GM12874 (cell line): ENCODE measurements at regions not wholly inside any gene's neighbourhood (a gene's known extent, or its start where the extent isn't known, plus 50 kb on each side); places are given as distances from the start of the nearest gene placed in this dataset.

Source experiments
- TF ChIP-seq, protein P1 (sequence below): IDR thresholded peaks from 2 replicates; pipeline ENCODE4 v1.5.1; 2011; ENCODE audit warnings: low read depth, mild to moderate bottlenecking, control low read depth, low read length, moderate library complexity; ENCODE audit not compliant: insufficient read depth

DNA sequence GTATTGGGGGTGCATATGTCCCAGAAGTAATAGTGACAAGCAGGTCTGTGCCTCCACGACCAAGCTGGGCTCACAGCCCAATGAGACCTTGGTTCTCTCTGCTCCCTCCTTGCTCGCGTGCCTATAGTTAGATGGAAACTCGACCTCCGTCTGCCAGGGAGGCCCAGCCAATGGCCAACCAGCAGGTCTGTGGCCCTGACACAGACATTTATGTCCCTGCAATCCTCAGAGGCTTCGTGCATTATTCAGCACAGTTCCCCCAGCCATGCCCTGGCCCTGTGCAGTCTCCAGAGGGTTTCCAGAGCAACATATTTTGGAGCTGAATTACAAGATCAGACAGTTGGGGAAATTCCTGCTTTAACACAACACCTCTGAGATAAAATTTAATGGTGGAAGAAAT is 105.1 kb downstream of the UQCRFS1 start:
- TF ChIP-seq, protein P1, sequence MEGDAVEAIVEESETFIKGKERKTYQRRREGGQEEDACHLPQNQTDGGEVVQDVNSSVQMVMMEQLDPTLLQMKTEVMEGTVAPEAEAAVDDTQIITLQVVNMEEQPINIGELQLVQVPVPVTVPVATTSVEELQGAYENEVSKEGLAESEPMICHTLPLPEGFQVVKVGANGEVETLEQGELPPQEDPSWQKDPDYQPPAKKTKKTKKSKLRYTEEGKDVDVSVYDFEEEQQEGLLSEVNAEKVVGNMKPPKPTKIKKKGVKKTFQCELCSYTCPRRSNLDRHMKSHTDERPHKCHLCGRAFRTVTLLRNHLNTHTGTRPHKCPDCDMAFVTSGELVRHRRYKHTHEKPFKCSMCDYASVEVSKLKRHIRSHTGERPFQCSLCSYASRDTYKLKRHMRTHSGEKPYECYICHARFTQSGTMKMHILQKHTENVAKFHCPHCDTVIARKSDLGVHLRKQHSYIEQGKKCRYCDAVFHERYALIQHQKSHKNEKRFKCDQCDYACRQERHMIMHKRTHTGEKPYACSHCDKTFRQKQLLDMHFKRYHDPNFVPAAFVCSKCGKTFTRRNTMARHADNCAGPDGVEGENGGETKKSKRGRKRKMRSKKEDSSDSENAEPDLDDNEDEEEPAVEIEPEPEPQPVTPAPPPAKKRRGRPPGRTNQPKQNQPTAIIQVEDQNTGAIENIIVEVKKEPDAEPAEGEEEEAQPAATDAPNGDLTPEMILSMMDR, result no peak

DNA sequence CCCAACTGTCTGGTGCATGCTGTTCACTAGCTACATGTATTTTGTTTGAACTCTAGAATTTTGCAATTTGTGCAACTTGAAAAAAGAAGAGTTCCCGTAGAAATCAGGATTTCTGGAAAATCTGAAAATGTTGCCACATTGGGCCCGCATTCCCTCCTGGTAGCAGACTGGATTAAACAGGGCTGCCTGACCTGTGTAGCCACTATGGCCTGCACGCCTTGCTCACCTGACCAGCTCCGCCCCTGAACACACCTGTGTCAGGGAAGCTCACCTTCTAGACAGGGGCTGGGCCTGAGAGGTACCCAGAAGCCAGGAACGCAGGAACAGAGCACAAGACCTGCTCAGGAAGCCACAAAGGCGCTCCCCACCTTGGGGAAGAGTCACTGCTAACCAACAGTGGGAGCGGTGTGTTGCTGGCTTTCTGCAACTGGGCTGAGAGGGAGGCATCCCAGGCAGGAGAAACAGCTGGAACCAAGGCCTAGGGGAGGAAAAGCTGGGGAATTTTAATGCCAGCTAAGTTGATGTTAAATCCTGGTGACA is 106.5 kb downstream of the UQCRFS1 start:
- TF ChIP-seq, protein P1, result no peak

DNA sequence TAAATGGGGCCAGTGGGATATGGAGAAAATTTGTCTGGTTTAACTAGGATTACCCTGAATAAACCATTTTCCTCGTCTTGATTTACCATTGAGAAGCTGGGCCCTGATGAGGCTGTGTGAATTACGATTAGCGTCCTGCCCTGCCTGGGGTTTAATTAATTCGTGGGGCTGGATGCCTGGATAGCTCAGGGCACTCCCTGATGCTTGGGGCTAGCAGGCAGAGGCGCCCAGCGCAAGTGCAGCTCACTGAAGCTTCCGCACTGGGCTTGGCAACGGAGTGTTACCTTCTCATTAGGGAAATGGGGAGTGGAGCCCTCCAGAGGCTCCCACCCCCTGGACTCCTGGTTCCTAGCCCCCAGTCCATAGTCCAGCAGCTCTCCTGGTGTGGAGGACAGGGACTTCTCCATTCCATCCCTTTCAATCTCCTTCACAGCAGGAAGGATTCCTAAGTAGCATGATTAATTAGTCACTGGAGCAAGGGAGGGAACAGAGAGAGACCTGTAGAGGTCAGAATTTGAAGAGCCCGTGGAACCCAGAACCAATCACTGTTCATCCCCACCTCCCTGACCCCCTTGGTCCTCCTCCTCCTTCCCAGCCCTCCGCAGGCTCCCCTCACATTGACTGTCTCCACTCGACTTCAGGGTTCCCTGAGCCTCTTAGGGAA is 107.2 kb downstream of the UQCRFS1 start:
- TF ChIP-seq, protein P1, result no peak

DNA sequence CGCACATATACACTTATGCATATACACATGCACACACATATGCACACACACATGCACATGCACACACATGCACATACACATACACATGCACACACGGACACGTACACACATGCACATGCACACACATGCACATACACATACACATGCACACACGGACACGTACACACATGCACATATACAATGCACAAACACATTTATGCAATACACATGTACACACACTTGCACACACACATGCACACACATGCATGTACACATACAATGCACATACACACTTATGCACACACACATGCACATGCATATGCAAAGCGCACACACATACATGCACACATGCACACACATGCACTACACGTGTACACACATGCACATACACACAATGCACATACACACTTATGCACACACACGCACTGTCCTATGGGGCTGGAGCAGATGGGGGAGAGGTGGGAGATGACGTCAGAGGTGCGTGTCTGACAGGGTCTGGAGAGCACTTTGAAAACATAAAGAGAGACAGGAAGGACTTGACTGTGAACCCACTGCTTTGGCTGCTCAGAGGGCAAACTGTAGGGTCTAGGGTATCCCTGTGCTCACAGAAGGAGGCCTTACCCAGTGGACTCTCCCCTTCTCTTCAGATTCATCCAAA is 108.2 kb downstream of the UQCRFS1 start:
- TF ChIP-seq, protein P1, result no peak

DNA sequence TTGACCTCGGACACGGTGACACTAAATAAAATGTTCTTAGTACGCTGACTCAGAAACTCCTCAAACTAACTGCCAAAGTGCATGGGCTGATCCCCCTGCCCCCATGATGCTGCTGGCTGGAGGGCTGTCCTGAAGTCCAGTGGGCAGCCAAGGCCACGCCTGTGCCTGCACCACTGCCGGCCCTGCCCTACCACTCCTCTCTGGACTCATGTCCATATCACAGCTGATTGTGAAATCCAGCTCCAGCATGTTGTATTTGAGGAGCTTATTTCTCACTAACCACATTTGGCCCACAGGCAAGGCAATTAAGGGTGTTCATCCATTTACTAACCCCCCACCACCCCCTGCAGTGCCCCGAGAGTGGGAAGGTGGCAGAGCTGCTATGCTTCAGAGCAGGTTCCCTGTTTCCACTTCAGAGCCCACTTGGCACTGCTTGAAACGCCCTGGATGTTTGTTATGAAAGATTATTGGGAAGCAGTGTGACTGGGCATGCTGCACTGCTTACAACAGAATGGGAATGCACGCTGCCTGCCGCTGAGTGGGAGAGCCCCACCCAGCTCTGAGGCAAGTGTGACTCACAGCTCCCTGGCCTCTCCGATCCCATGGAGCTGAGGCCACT is 114.0 kb downstream of the UQCRFS1 start:
- TF ChIP-seq, protein P1, result no peak

DNA sequence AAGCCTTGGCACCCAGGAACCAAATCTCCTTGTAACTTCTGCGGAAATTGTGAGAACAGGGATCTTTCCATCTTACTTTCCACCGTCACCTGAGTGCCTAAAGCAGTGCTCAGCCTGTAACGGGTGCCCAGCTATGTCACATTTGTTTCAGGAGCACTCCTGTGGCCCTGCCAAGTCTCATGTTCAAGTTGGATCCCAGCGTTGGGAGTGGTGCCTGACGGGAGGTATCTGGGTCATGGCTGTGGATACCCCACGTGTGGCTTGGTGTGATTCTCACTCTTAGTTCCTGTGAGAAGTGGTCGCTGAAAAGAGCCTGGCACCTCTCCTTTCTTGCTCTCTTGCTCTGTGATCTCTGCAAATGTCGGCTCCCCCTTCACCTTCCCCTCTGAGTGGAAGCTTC is 114.9 kb downstream of the UQCRFS1 start:
- TF ChIP-seq, protein P1, result no peak

DNA sequence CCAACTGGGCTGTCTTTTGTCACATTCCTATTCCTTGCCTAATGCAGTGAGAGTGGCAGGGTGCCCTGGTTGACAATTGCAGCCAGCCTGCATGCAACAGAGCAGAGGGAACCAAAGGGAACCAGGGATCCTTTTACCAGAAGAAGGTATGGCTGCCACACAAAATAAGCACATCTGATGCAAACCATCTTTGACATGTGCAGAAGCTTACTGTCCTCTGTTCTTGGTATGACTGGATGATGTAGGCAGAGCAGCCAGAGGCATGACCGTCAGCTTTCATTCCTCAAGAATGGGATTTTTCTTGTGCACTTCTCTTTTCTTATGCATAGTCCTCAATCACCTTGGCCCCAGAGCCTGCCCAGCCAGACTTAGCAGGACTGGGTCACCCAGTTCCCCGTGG is 116.1 kb downstream of the UQCRFS1 start:
- TF ChIP-seq, protein P1, result no peak
